Effector memory CD4-positive, alpha-beta T cell (primary cell): ENCODE measurements at regions not wholly inside any gene's neighbourhood (a gene's known extent, or its start where the extent isn't known, plus 50 kb on each side); places are given as distances from the start of the nearest gene placed in this dataset.

Experiments
- DNase-seq, 3 donors: peaks; one replicate each; pipeline ENCODE4 v3.0.0-alpha.2; 2020
- H3K27ac ChIP-seq: 2 replicates; pipeline ENCODE4 v1.7.0; 2013; ENCODE audit warnings: mild to moderate bottlenecking, low read length, moderate library complexity; ENCODE audit not compliant: insufficient read depth, poor library complexity, severe bottlenecking
- H3K27me3 ChIP-seq: replicated peaks from 2 replicates; pipeline ENCODE4 v1.7.0; 2013; ENCODE audit warnings: mild to moderate bottlenecking, low read length; ENCODE audit not compliant: insufficient read depth, control insufficient read depth, poor library complexity, severe bottlenecking
- H3K36me3 ChIP-seq: 2 replicates; pipeline ENCODE4 v1.7.0; 2013; ENCODE audit warnings: mild to moderate bottlenecking, low read length, moderate library complexity; ENCODE audit not compliant: control insufficient read depth, insufficient read depth
- H3K4me1 ChIP-seq: 2 replicates; pipeline ENCODE4 v1.7.0; 2013; ENCODE audit warnings: low read length, mild to moderate bottlenecking; ENCODE audit not compliant: control insufficient read depth, insufficient read depth, poor library complexity, severe bottlenecking
- H3K4me3 ChIP-seq: 2 replicates; pipeline ENCODE4 v1.7.0; 2013; ENCODE audit warnings: low read length, low read depth, mild to moderate bottlenecking; ENCODE audit not compliant: insufficient read depth, poor library complexity, severe bottlenecking
- H3K9me3 ChIP-seq: 2 replicates; pipeline ENCODE4 v1.7.0; 2013; ENCODE audit warnings: mild to moderate bottlenecking, low read length, moderate library complexity; ENCODE audit not compliant: control insufficient read depth

- Histone ChIP-seq H3K36me3 (no peaks in the 10 kb centered on the region), H3K27me3 (no peaks in the 10 kb centered on the region), H3K27ac (no peak overlapping the region), H3K4me3 (no peak overlapping the region), H3K4me1 (no peaks in the 10 kb centered on the region), H3K9me3 (no peaks in the 10 kb centered on the region)
- DNase-seq = no peak
Measured at GRCh38 chr14:101377069-101377468, 184.2 kb upstream of the DIO3 start.

- no peak overlapping the region for H3K27ac ChIP-seq
- no peaks in the 10 kb centered on the region for H3K4me1 ChIP-seq
- no peaks in the 10 kb centered on the region for H3K27me3 ChIP-seq
- no peak overlapping the region for H3K4me3 ChIP-seq
- no peak for DNase-seq
- H3K36me3 ChIP-seq = no peaks in the 10 kb centered on the region
- no peaks in the 10 kb centered on the region for H3K9me3 ChIP-seq
Measured at GRCh38 chr14:101379842-101380241, 181.5 kb upstream of the DIO3 start.

GRCh38 chr14:101380512-101380911 lies 180.8 kb upstream of the DIO3 start:
- Histone ChIP-seq H3K27ac (no peak overlapping the region), H3K9me3 (no peaks in the 10 kb centered on the region), H3K36me3 (no peaks in the 10 kb centered on the region), H3K4me1 (no peaks in the 10 kb centered on the region), H3K27me3 (no peaks in the 10 kb centered on the region), H3K4me3 (no peak overlapping the region)
- no peak for DNase-seq

- no peak overlapping the region for H3K4me3 ChIP-seq
- no peaks in the 10 kb centered on the region for H3K9me3 ChIP-seq
- H3K27ac ChIP-seq = no peak overlapping the region
- H3K4me1 ChIP-seq = no peaks in the 10 kb centered on the region
- H3K27me3 ChIP-seq = no peaks in the 10 kb centered on the region
- no peaks in the 10 kb centered on the region for H3K36me3 ChIP-seq
- no peak for DNase-seq
Measured at GRCh38 chr14:101380940-101381339, 180.4 kb upstream of the DIO3 start.

GRCh38 chr14:101383737-101384338 lies 177.5 kb upstream of the DIO3 start:
- no peaks in the 10 kb centered on the region for H3K9me3 ChIP-seq
- no peak overlapping the region for H3K4me3 ChIP-seq
- no peaks in the 10 kb centered on the region for H3K4me1 ChIP-seq
- DNase-seq = no peak
- no peak overlapping the region for H3K27ac ChIP-seq
- H3K36me3 ChIP-seq = no peaks in the 10 kb centered on the region
- H3K27me3 ChIP-seq = no peaks in the 10 kb centered on the region

- Histone ChIP-seq H3K4me1 (no peaks in the 10 kb centered on the region), H3K9me3 (no peaks in the 10 kb centered on the region), H3K4me3 (no peak overlapping the region), H3K27me3 (peaks cover 4% of the 10 kb centered on the region), H3K27ac (no peak overlapping the region), H3K36me3 (no peaks in the 10 kb centered on the region)
- DNase-seq = no peak
Measured at GRCh38 chr14:101394374-101394773, 166.9 kb upstream of the DIO3 start.

- H3K27ac ChIP-seq = no peak overlapping the region
- H3K4me1 ChIP-seq = no peaks in the 10 kb centered on the region
- H3K9me3 ChIP-seq = no peaks in the 10 kb centered on the region
- no peak for DNase-seq
- no peaks in the 10 kb centered on the region for H3K36me3 ChIP-seq
- H3K4me3 ChIP-seq = no peak overlapping the region
- peaks cover 4% of the 10 kb centered on the region for H3K27me3 ChIP-seq
Measured at GRCh38 chr14:101395779-101396178, 165.5 kb upstream of the DIO3 start.

GRCh38 chr14:101397206-101397605 lies 164.1 kb upstream of the DIO3 start:
- Histone ChIP-seq H3K36me3 (no peaks in the 10 kb centered on the region), H3K27me3 (peaks cover 4% of the 10 kb centered on the region), H3K27ac (no peak overlapping the region), H3K4me1 (no peaks in the 10 kb centered on the region), H3K9me3 (no peaks in the 10 kb centered on the region), H3K4me3 (no peak overlapping the region)
- no peak for DNase-seq

GRCh38 chr14:101398011-101398410 lies 163.3 kb upstream of the DIO3 start:
- Histone ChIP-seq H3K4me1 (no peaks in the 10 kb centered on the region), H3K27me3 (peaks cover 4% of the 10 kb centered on the region), H3K4me3 (no peak overlapping the region), H3K36me3 (no peaks in the 10 kb centered on the region), H3K9me3 (no peaks in the 10 kb centered on the region), H3K27ac (no peak overlapping the region)
- DNase-seq = no peak

GRCh38 chr14:101399737-101400517 lies 161.4 kb upstream of the DIO3 start:
- H3K9me3 ChIP-seq = no peaks in the 10 kb centered on the region
- H3K27ac ChIP-seq = no peak overlapping the region
- H3K4me1 ChIP-seq = no peaks in the 10 kb centered on the region
- no peaks in the 10 kb centered on the region for H3K36me3 ChIP-seq
- H3K4me3 ChIP-seq = no peak overlapping the region
- H3K27me3 ChIP-seq = peaks cover 7% of the 10 kb centered on the region
- DNase-seq = no peak
